ENCODE measurements at regions not wholly inside any gene's neighbourhood (a gene's known extent, or its start where the extent isn't known, plus 50 kb on each side); places are given as distances from the start of the nearest gene placed in this dataset.

GRCh38 chr5:166672431-166672830 is 1619.0 kb upstream of the WWC1 start:
- Histone ChIP-seq H3K4me1 (ENCODE audit: control insufficient read depth in 1 of 2, insufficient read depth in 2 of 2, low read length in 2 of 2) (peaks cover 4% of the 10 kb centered on the region in 2 experiments), H4K8ac (ENCODE audit: low read depth, low read length) (no peak overlapping the region), H2AK5ac (ENCODE audit: low read length) (no peak overlapping the region), H3K9me3 (ENCODE audit: insufficient read depth, low read depth, low read length) (no peaks in the 10 kb centered on the region), H2BK12ac (ENCODE audit: low read length) (no peak overlapping the region), H2AFZ (ENCODE audit: insufficient read depth, low read length, poor library complexity) (no peak overlapping the region), H3K4me2 (ENCODE audit: low read length) (no peak overlapping the region), H3K36me3 (ENCODE audit: control insufficient read depth in 1 of 2, insufficient read depth in 2 of 2, low read length in 2 of 2) (peaks cover 0 to 1% of the 10 kb centered on the region in 2 experiments), H4K91ac (ENCODE audit: low read depth, low read length) (no peak overlapping the region), H4K12ac (ENCODE audit: low read depth, low read length) (no peak overlapping the region), H3K4ac (ENCODE audit: low read depth, low read length) (no peak overlapping the region), H3K4me3 (ENCODE audit: low read depth, low read length) (no peak overlapping the region), H3K27me3 (ENCODE audit: insufficient read depth, low read length) (no peaks in the 10 kb centered on the region), H3K79me1 (ENCODE audit: low read length) (peaks cover 6% of the 10 kb centered on the region), H2BK5ac (ENCODE audit: low read depth, low read length, poor library complexity) (no peak overlapping the region), H3K27ac (ENCODE audit: low read depth, low read length) (peak overlapping the region; percentile 86), H3K23ac (ENCODE audit: low read length) (no peak overlapping the region), H3K14ac (ENCODE audit: low read length) (no peak overlapping the region), H3K79me2 (ENCODE audit: control insufficient read depth, insufficient read depth, low read length, poor library complexity) (no peaks in the 10 kb centered on the region), H3K18ac (ENCODE audit: low read length) (no peak overlapping the region), H3K9ac (ENCODE audit: low read length) (no peak overlapping the region), H2BK120ac (ENCODE audit: insufficient read depth, low read length, poor library complexity) (no peak overlapping the region)
- no peak for DNase-seq
- WGBS (ENCODE audit: extremely low coverage, insufficient coverage, insufficient read length) = no CpG with 5 or more reads among the region's 1 CpG

- Histone ChIP-seq H3K23ac (ENCODE audit: low read length) (no peak overlapping the region), H3K9me3 (ENCODE audit: insufficient read depth, low read depth, low read length) (no peaks in the 10 kb centered on the region)
- no CpG with 5 or more reads among the region's 2 CpGs for WGBS (ENCODE audit: extremely low coverage, insufficient coverage, insufficient read length)
Measured at GRCh38 chr5:166677891-166678290, 1613.6 kb upstream of the WWC1 start.

GRCh38 chr5:166679331-166679730 is 1612.1 kb upstream of the WWC1 start:
- H4K12ac ChIP-seq (ENCODE audit: low read depth, low read length) = no peak overlapping the region
- no peak overlapping the region for H2BK5ac ChIP-seq (ENCODE audit: low read depth, low read length, poor library complexity)
- peaks cover 0 to 4% of the 10 kb centered on the region in 2 experiments for H3K4me1 ChIP-seq (ENCODE audit: control insufficient read depth in 1 of 2, insufficient read depth in 2 of 2, low read length in 2 of 2)
- no peak overlapping the region for H3K4me2 ChIP-seq (ENCODE audit: low read length)
- no peak overlapping the region for H2BK12ac ChIP-seq (ENCODE audit: low read length)
- DNase-seq = no peak
- H3K18ac ChIP-seq (ENCODE audit: low read length) = no peak overlapping the region
- no peak overlapping the region for H3K4ac ChIP-seq (ENCODE audit: low read depth, low read length)
- no CpG with 5 or more reads among the region's 5 CpGs for WGBS (ENCODE audit: extremely low coverage, insufficient coverage, insufficient read length)
- H3K27ac ChIP-seq (ENCODE audit: low read depth, low read length) = peak overlapping the region; percentile 12
- no peaks in the 10 kb centered on the region for H3K79me1 ChIP-seq (ENCODE audit: low read length)
- H3K9ac ChIP-seq (ENCODE audit: low read length) = no peak overlapping the region
- H3K23ac ChIP-seq (ENCODE audit: low read length) = no peak overlapping the region
- H2AK5ac ChIP-seq (ENCODE audit: low read length) = no peak overlapping the region
- H3K79me2 ChIP-seq (ENCODE audit: control insufficient read depth, insufficient read depth, low read length, poor library complexity) = no peaks in the 10 kb centered on the region
- H3K36me3 ChIP-seq (ENCODE audit: control insufficient read depth in 1 of 2, insufficient read depth in 2 of 2, low read length in 2 of 2) = no peaks in the 10 kb centered on the region
- H3K4me3 ChIP-seq (ENCODE audit: low read depth, low read length) = no peak overlapping the region
- no peak overlapping the region for H2AFZ ChIP-seq (ENCODE audit: insufficient read depth, low read length, poor library complexity)
- no peaks in the 10 kb centered on the region for H3K27me3 ChIP-seq (ENCODE audit: insufficient read depth, low read length)
- no peak overlapping the region for H4K8ac ChIP-seq (ENCODE audit: low read depth, low read length)
- no peak overlapping the region for H3K14ac ChIP-seq (ENCODE audit: low read length)
- no peak overlapping the region for H4K91ac ChIP-seq (ENCODE audit: low read depth, low read length)
- H2BK120ac ChIP-seq (ENCODE audit: insufficient read depth, low read length, poor library complexity) = no peak overlapping the region
- H3K9me3 ChIP-seq (ENCODE audit: insufficient read depth, low read depth, low read length) = no peaks in the 10 kb centered on the region

More at GRCh38 chr5:166677891-166678290, 1613.6 kb upstream of the WWC1 start:
- H3K79me2 ChIP-seq (ENCODE audit: control insufficient read depth, insufficient read depth, low read length, poor library complexity) = no peaks in the 10 kb centered on the region
- DNase-seq = no peak
- no peak overlapping the region for H4K12ac ChIP-seq (ENCODE audit: low read depth, low read length)
- no peak overlapping the region for H2AFZ ChIP-seq (ENCODE audit: insufficient read depth, low read length, poor library complexity)
- H3K4me1 ChIP-seq (ENCODE audit: control insufficient read depth in 1 of 2, insufficient read depth in 2 of 2, low read length in 2 of 2) = peaks cover 0 to 4% of the 10 kb centered on the region in 2 experiments
- H2BK5ac ChIP-seq (ENCODE audit: low read depth, low read length, poor library complexity) = no peak overlapping the region
- H3K27ac ChIP-seq (ENCODE audit: low read depth, low read length) = no peak overlapping the region
- H3K4me3 ChIP-seq (ENCODE audit: low read depth, low read length) = no peak overlapping the region
- H3K4me2 ChIP-seq (ENCODE audit: low read length) = no peak overlapping the region
- H3K79me1 ChIP-seq (ENCODE audit: low read length) = peaks cover 1% of the 10 kb centered on the region
- no peak overlapping the region for H3K18ac ChIP-seq (ENCODE audit: low read length)
- no peak overlapping the region for H4K91ac ChIP-seq (ENCODE audit: low read depth, low read length)
- no peak overlapping the region for H2AK5ac ChIP-seq (ENCODE audit: low read length)
- no peak overlapping the region for H2BK120ac ChIP-seq (ENCODE audit: insufficient read depth, low read length, poor library complexity)
- no peak overlapping the region for H3K4ac ChIP-seq (ENCODE audit: low read depth, low read length)
- H2BK12ac ChIP-seq (ENCODE audit: low read length) = no peak overlapping the region
- no peak overlapping the region for H4K8ac ChIP-seq (ENCODE audit: low read depth, low read length)
- no peaks in the 10 kb centered on the region for H3K27me3 ChIP-seq (ENCODE audit: insufficient read depth, low read length)
- no peak overlapping the region for H3K14ac ChIP-seq (ENCODE audit: low read length)
- peaks cover 0 to 1% of the 10 kb centered on the region in 2 experiments for H3K36me3 ChIP-seq (ENCODE audit: control insufficient read depth in 1 of 2, insufficient read depth in 2 of 2, low read length in 2 of 2)
- H3K9ac ChIP-seq (ENCODE audit: low read length) = no peak overlapping the region

GRCh38 chr5:166695326-166695725 is 1596.1 kb upstream of the WWC1 start:
- no peaks in the 10 kb centered on the region for H3K9me3 ChIP-seq (ENCODE audit: insufficient read depth, low read depth, low read length)
- H3K4ac ChIP-seq (ENCODE audit: low read depth, low read length) = no peak overlapping the region
- H2AFZ ChIP-seq (ENCODE audit: insufficient read depth, low read length, poor library complexity) = no peak overlapping the region
- H4K91ac ChIP-seq (ENCODE audit: low read depth, low read length) = no peak overlapping the region
- H2BK12ac ChIP-seq (ENCODE audit: low read length) = no peak overlapping the region
- H3K14ac ChIP-seq (ENCODE audit: low read length) = no peak overlapping the region
- no peak overlapping the region for H2BK120ac ChIP-seq (ENCODE audit: insufficient read depth, low read length, poor library complexity)
- no peak overlapping the region for H3K4me3 ChIP-seq (ENCODE audit: low read depth, low read length)
- no peak overlapping the region for H3K9ac ChIP-seq (ENCODE audit: low read length)
- H3K27me3 ChIP-seq (ENCODE audit: insufficient read depth, low read length) = no peaks in the 10 kb centered on the region
- H4K12ac ChIP-seq (ENCODE audit: low read depth, low read length) = no peak overlapping the region
- no peaks in the 10 kb centered on the region for H3K4me1 ChIP-seq (ENCODE audit: control insufficient read depth in 1 of 2, insufficient read depth in 2 of 2, low read length in 2 of 2)
- no peak overlapping the region for H2BK5ac ChIP-seq (ENCODE audit: low read depth, low read length, poor library complexity)
- DNase-seq = no peak
- H3K27ac ChIP-seq (ENCODE audit: low read depth, low read length) = no peak overlapping the region
- no peaks in the 10 kb centered on the region for H3K79me1 ChIP-seq (ENCODE audit: low read length)
- no peaks in the 10 kb centered on the region for H3K79me2 ChIP-seq (ENCODE audit: control insufficient read depth, insufficient read depth, low read length, poor library complexity)
- no peak overlapping the region for H3K23ac ChIP-seq (ENCODE audit: low read length)
- H3K4me2 ChIP-seq (ENCODE audit: low read length) = no peak overlapping the region
- WGBS (ENCODE audit: extremely low coverage, insufficient coverage, insufficient read length) = no CpG with 5 or more reads among the region's 4 CpGs
- no peak overlapping the region for H2AK5ac ChIP-seq (ENCODE audit: low read length)
- H4K8ac ChIP-seq (ENCODE audit: low read depth, low read length) = no peak overlapping the region
- no peak overlapping the region for H3K18ac ChIP-seq (ENCODE audit: low read length)
- H3K36me3 ChIP-seq (ENCODE audit: control insufficient read depth in 1 of 2, insufficient read depth in 2 of 2, low read length in 2 of 2) = no peaks in the 10 kb centered on the region

Data from trophoblast cell (in vitro differentiated cells and primary cell).